ENCODE measurements at regions not wholly inside any gene's neighbourhood (a gene's known extent, or its start where the extent isn't known, plus 50 kb on each side); places are given as distances from the start of the nearest gene placed in this dataset.

- no peak overlapping the region for H3K27ac Mint-ChIP-seq
- no peak overlapping the region for H3K4me3 Mint-ChIP-seq
- no peaks in the 10 kb centered on the region for H3K9me3 Mint-ChIP-seq
- ATAC-seq (no peak), DNase-seq (no peak)
- H3K36me3 Mint-ChIP-seq (ENCODE audit: low read depth): no peaks in the 10 kb centered on the region
- no peaks in the 10 kb centered on the region for H3K4me1 Mint-ChIP-seq
- peaks cover 12% of the 10 kb centered on the region for H3K27me3 Mint-ChIP-seq
Measured at GRCh38 chr16:79509211-79509631, 91.3 kb downstream of the MAF start.

DNA sequence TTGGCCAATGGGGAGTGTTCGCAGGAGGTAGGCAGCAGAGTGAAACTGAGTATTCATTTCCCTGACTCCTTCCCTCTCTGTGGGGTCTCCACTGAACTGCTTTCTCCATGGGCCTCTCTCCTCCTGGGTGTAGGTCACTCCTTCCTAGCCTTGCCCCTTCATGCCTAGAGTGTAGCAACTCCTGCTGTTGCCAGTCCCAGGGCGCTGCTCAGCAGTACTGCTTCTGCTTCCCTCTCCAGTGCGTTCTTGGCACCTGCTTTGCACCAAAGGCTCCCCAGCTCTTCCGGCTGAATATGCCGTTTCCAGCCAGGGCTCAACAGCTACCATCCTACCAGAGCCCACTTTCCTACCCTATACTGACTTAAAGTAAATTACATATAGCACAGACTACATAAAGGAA, 92.2 kb downstream of the MAF start:
- H3K27ac Mint-ChIP-seq: no peak overlapping the region

DNA sequence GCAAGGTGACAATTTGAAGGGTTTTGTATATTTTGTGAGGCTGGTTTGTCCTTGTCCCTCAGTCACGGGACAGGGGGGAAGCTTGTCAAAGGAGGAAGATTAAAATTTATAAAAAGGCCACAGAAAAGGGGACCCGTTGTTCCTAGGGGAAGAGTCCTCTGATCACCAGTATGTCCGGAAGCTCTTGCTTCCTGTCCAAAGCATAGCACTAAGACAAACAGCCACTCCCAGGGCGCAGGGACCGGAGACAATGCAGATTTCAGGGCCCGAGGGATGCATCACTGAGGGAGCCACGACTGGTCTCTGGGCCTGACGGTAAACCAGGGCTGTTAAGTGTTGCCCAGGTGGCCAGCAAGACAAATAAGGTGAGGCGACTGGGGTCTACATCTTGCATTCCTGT, 95.2 kb downstream of the MAF start:
- H3K4me1 Mint-ChIP-seq: no peaks in the 10 kb centered on the region
- H3K27ac Mint-ChIP-seq: no peak overlapping the region
- no peaks in the 10 kb centered on the region for H3K36me3 Mint-ChIP-seq (ENCODE audit: low read depth)
- H3K4me3 Mint-ChIP-seq: no peak overlapping the region
- H3K27me3 Mint-ChIP-seq: peaks cover 12% of the 10 kb centered on the region
- no peak for DNase-seq
- ATAC-seq: no peak
- H3K9me3 Mint-ChIP-seq: no peaks in the 10 kb centered on the region

More for the DNA sequence above, 92.2 kb downstream of the MAF start:
- Mint-ChIP-seq H3K27me3 (peaks cover 12% of the 10 kb centered on the region), H3K4me3 (no peak overlapping the region), H3K36me3 (ENCODE audit: low read depth) (no peaks in the 10 kb centered on the region), H3K9me3 (no peaks in the 10 kb centered on the region), H3K4me1 (no peaks in the 10 kb centered on the region)
- ATAC-seq: peak; percentile 15
- DNase-seq: no peak

- no peak overlapping the region for H3K27ac Mint-ChIP-seq
- no peaks in the 10 kb centered on the region for H3K4me1 Mint-ChIP-seq
- no peaks in the 10 kb centered on the region for H3K9me3 Mint-ChIP-seq
- H3K4me3 Mint-ChIP-seq: no peak overlapping the region
- DNase-seq (no peak), ATAC-seq (no peak)
- peaks cover 15% of the 10 kb centered on the region for H3K27me3 Mint-ChIP-seq
- H3K36me3 Mint-ChIP-seq (ENCODE audit: low read depth): no peaks in the 10 kb centered on the region
Measured at GRCh38 chr16:79503511-79503910, 97.0 kb downstream of the MAF start.

DNA sequence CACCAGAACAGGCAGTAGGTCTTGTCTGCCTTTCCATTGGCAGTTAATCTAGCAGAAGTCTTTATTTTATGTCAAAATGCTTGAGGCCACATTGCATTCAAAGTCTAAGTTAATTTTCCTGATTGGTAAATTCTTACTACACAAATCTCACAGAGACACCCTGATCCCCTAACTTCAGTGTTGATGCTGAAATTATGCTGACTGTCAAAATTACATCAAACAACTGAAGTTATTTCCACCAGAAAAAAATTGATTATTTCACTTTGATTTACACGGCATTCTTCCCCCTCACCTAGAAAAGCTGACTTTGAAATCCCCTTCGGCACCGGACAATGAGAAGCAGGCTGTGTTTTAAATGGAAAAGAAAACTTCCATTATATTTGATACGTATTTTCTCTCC, 99.1 kb downstream of the MAF start:
- Mint-ChIP-seq H3K27ac (no peak overlapping the region), H3K9me3 (no peaks in the 10 kb centered on the region), H3K27me3 (peaks cover 13% of the 10 kb centered on the region), H3K4me3 (no peak overlapping the region), H3K36me3 (ENCODE audit: low read depth) (no peaks in the 10 kb centered on the region), H3K4me1 (no peaks in the 10 kb centered on the region)
- DNase-seq (no peak), ATAC-seq (no peak)

GRCh38 chr16:79500866-79501265, 99.7 kb downstream of the MAF start:
- no peak overlapping the region for H3K27ac Mint-ChIP-seq

DNA sequence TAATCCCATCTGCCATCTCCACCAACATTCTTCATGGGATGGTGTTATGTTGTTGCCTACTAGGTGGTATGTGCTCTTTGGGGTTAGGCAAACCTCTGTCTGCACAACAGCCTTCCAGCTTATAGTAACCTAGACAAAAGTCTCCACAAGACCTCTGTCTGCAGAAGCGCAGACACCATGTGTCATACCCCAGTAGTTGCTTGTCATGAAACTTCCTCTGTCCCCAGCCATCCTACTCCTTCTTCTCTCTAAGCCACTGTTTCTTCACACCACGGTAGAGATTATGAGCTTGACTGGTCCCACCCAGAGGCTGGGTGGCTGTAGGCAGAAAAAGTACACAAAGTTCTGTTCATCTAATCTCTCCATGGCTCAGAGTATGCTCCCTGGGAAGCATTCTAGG, 100.3 kb downstream of the MAF start:
- no peak for DNase-seq
- H3K36me3 Mint-ChIP-seq (ENCODE audit: low read depth): no peaks in the 10 kb centered on the region

More at GRCh38 chr16:79500866-79501265, 99.7 kb downstream of the MAF start:
- Mint-ChIP-seq H3K27me3 (peaks cover 12% of the 10 kb centered on the region), H3K9me3 (no peaks in the 10 kb centered on the region), H3K36me3 (ENCODE audit: low read depth) (no peaks in the 10 kb centered on the region), H3K4me1 (no peaks in the 10 kb centered on the region), H3K4me3 (no peak overlapping the region)
- DNase-seq (no peak), ATAC-seq (no peak)

GRCh38 chr16:79498928-79499327, 101.6 kb downstream of the MAF start:
- no peaks in the 10 kb centered on the region for H3K4me1 Mint-ChIP-seq
- no peaks in the 10 kb centered on the region for H3K9me3 Mint-ChIP-seq
- no peaks in the 10 kb centered on the region for H3K36me3 Mint-ChIP-seq (ENCODE audit: low read depth)
- no peak for ATAC-seq
- H3K27ac Mint-ChIP-seq: no peak overlapping the region
- no peak overlapping the region for H3K4me3 Mint-ChIP-seq
- peaks cover 4% of the 10 kb centered on the region for H3K27me3 Mint-ChIP-seq
- DNase-seq: no peak

More for the DNA sequence above, 100.3 kb downstream of the MAF start:
- no peak overlapping the region for H3K4me3 Mint-ChIP-seq
- no peak overlapping the region for H3K27ac Mint-ChIP-seq
- no peaks in the 10 kb centered on the region for H3K4me1 Mint-ChIP-seq
- H3K9me3 Mint-ChIP-seq: no peaks in the 10 kb centered on the region
- no peak for ATAC-seq
- peaks cover 10% of the 10 kb centered on the region for H3K27me3 Mint-ChIP-seq

GRCh38 chr16:79497606-79498350, 102.8 kb downstream of the MAF start:
- no peak overlapping the region for H3K27ac Mint-ChIP-seq
- H3K4me3 Mint-ChIP-seq: no peak overlapping the region
- ATAC-seq: no peak
- no peaks in the 10 kb centered on the region for H3K36me3 Mint-ChIP-seq (ENCODE audit: low read depth)
- H3K4me1 Mint-ChIP-seq: no peaks in the 10 kb centered on the region
- DNase-seq: no peak
- H3K9me3 Mint-ChIP-seq: no peaks in the 10 kb centered on the region
- peaks cover 4% of the 10 kb centered on the region for H3K27me3 Mint-ChIP-seq

GRCh38 chr16:79493911-79494310, 106.6 kb downstream of the MAF start:
- no peaks in the 10 kb centered on the region for H3K9me3 Mint-ChIP-seq
- H3K27me3 Mint-ChIP-seq: peaks cover 4% of the 10 kb centered on the region
- H3K4me3 Mint-ChIP-seq: no peak overlapping the region
- H3K4me1 Mint-ChIP-seq: no peaks in the 10 kb centered on the region
- DNase-seq (no peak), ATAC-seq (no peak)
- H3K36me3 Mint-ChIP-seq (ENCODE audit: low read depth): no peaks in the 10 kb centered on the region
- H3K27ac Mint-ChIP-seq: no peak overlapping the region

DNA sequence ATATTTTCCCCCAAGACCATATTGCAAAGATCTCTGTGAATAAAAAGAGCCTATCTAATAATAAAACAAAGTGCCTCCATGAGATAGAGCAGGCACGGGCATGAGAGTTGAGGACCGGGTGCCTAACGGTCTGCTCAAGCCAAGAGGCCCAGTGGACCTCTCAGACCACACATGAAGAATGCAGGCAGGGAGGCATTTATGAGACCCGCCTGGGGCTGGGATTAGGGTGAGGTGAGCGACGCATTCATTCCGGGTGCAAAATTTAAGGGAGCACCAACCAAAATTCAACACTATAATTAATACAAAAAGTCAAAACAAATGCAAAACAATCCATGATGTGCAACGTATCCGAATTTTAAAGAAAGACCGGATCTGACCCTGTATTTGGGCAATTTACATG, 108.5 kb downstream of the MAF start:
- Mint-ChIP-seq H3K4me1 (no peaks in the 10 kb centered on the region), H3K4me3 (no peak overlapping the region), H3K27ac (no peak overlapping the region)

GRCh38 chr16:79485020-79485419, 115.5 kb downstream of the MAF start:
- Mint-ChIP-seq H3K27me3 (peaks cover 17% of the 10 kb centered on the region), H3K36me3 (ENCODE audit: low read depth) (no peaks in the 10 kb centered on the region), H3K27ac (no peak overlapping the region), H3K4me3 (no peak overlapping the region), H3K4me1 (no peaks in the 10 kb centered on the region), H3K9me3 (no peaks in the 10 kb centered on the region)
- ATAC-seq (no peak), DNase-seq (no peak)

More for the DNA sequence above, 108.5 kb downstream of the MAF start:
- DNase-seq: no peak
- ATAC-seq: no peak
- no peaks in the 10 kb centered on the region for H3K9me3 Mint-ChIP-seq
- H3K36me3 Mint-ChIP-seq (ENCODE audit: low read depth): no peaks in the 10 kb centered on the region
- peaks cover 4% of the 10 kb centered on the region for H3K27me3 Mint-ChIP-seq

DNA sequence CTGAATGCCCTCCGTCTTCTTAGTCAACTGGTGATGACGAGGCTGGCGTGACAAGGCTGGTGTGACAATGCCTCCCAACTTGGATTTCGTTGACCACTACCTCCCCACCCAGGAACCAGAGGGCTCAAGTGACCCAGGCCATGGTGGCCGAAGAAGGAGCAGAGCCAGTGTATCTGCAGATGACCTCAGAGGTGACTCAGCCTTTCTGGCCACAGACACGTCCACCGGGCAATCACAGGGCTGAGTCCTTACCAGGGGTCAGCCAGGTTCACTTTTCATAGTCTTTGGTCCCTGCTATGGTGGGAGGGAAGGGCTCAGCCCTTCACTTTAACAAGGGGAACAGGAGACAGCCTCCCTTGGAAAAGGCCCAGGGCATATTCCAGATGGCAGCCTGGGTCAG, 116.3 kb downstream of the MAF start:
- H3K9me3 Mint-ChIP-seq: no peaks in the 10 kb centered on the region
- H3K4me1 Mint-ChIP-seq: no peaks in the 10 kb centered on the region
- H3K4me3 Mint-ChIP-seq: no peak overlapping the region
- ATAC-seq: no peak
- DNase-seq: no peak
- peaks cover 16% of the 10 kb centered on the region for H3K27me3 Mint-ChIP-seq
- H3K27ac Mint-ChIP-seq: no peak overlapping the region
- no peaks in the 10 kb centered on the region for H3K36me3 Mint-ChIP-seq (ENCODE audit: low read depth)

- no peaks in the 10 kb centered on the region for H3K36me3 Mint-ChIP-seq (ENCODE audit: low read depth)
- H3K4me3 Mint-ChIP-seq: no peak overlapping the region
- no peak overlapping the region for H3K27ac Mint-ChIP-seq
- no peaks in the 10 kb centered on the region for H3K4me1 Mint-ChIP-seq
- H3K9me3 Mint-ChIP-seq: no peaks in the 10 kb centered on the region
- no peak for ATAC-seq
- DNase-seq: no peak
- H3K27me3 Mint-ChIP-seq: peaks cover 13% of the 10 kb centered on the region
Measured at GRCh38 chr16:79483336-79483735, 117.2 kb downstream of the MAF start.

- peaks cover 13% of the 10 kb centered on the region for H3K27me3 Mint-ChIP-seq
- ATAC-seq: no peak
- no peaks in the 10 kb centered on the region for H3K4me1 Mint-ChIP-seq
- no peaks in the 10 kb centered on the region for H3K36me3 Mint-ChIP-seq (ENCODE audit: low read depth)
- no peaks in the 10 kb centered on the region for H3K9me3 Mint-ChIP-seq
- no peak overlapping the region for H3K4me3 Mint-ChIP-seq
- no peak overlapping the region for H3K27ac Mint-ChIP-seq
- DNase-seq: no peak
Measured at GRCh38 chr16:79482011-79482410, 118.5 kb downstream of the MAF start.

DNA sequence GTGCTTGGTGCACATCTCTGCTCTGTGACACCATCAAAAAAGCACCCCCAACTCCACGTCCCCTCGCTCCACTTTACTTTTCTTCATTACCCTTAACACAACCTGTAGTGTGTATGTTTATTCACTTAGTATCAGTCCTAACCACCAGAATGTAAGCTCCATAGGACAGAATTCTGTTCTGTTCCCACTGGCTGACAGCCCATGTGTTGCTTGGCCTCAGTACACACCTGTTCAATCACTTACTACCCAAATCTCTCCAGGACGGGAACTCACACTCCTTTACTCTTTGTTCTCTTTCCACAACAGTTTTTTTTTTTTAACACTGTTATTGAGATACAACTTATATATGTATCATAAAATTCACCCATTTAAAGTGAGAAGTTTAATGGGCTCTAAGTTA, 119.6 kb downstream of the MAF start:
- Mint-ChIP-seq H3K36me3 (ENCODE audit: low read depth) (no peaks in the 10 kb centered on the region), H3K9me3 (no peaks in the 10 kb centered on the region), H3K4me3 (no peak overlapping the region), H3K4me1 (no peaks in the 10 kb centered on the region), H3K27me3 (peaks cover 13% of the 10 kb centered on the region), H3K27ac (no peak overlapping the region)
- no peak for DNase-seq
- no peak for ATAC-seq
